OCI-LY1 (cell line): ENCODE measurements at regions not wholly inside any gene's neighbourhood (a gene's known extent, or its start where the extent isn't known, plus 50 kb on each side); places are given as distances from the start of the nearest gene placed in this dataset.
A peak's percentile ranks its signal among the peaks of the same experiment; 100 is the strongest.

ENCODE experiments used
- H2AFZ ChIP-seq: fragments of 200-600 bp; sonication (generic), shearing (Covaris generic); 2 replicates; pipeline ENCODE4 v1.6.0; 2014; ENCODE audit warnings: antibody characterized with exemption, mild to moderate bottlenecking, low read length
- H3F3A ChIP-seq: fragments of 200-600 bp; sonication (generic), shearing (Covaris generic); 2 replicates; pipeline ENCODE4 v1.6.0; 2014; ENCODE audit warnings: mild to moderate bottlenecking, antibody characterized with exemption, low read length, moderate library complexity; ENCODE audit not compliant: insufficient read depth
- H3K27ac ChIP-seq: fragments of 200-600 bp; sonication (generic); 2 replicates; pipeline ENCODE4 v1.5.1; 2014; ENCODE audit warnings: low read length, mixed run types, mild to moderate bottlenecking, low read depth; ENCODE audit not compliant: poor library complexity, severe bottlenecking
- H3K27me3 ChIP-seq: fragments of 200-600 bp; sonication (generic); 2 replicates; pipeline ENCODE4 v1.6.0; 2014; ENCODE audit warnings: antibody characterized with exemption, mild to moderate bottlenecking, low read length, moderate library complexity; ENCODE audit not compliant: insufficient read depth
- H3K36me3 ChIP-seq: fragments of 200-600 bp; sonication (generic); 2 replicates; pipeline ENCODE4 v1.6.1; 2014; ENCODE audit warnings: mild to moderate bottlenecking, antibody characterized with exemption, low read length, moderate library complexity, mixed read lengths; ENCODE audit not compliant: insufficient read depth
- H3K4me1 ChIP-seq: fragments of 200-600 bp; sonication (generic); 2 replicates; pipeline ENCODE4 v1.5.1; 2014; ENCODE audit warnings: mild to moderate bottlenecking, low read length, moderate library complexity; ENCODE audit not compliant: insufficient read depth, severe bottlenecking
- H3K4me2 ChIP-seq: fragments of 200-600 bp; sonication (generic), shearing (Covaris generic); 2 replicates; pipeline ENCODE4 v1.6.1; 2014; ENCODE audit warnings: low read length
- H3K4me3 ChIP-seq: fragments of 200-600 bp; sonication (generic); 2 replicates; pipeline ENCODE4 v1.5.1; 2014; ENCODE audit warnings: low read length, low read depth, mild to moderate bottlenecking, mixed read lengths; ENCODE audit not compliant: poor library complexity, severe bottlenecking
- H3K79me2 ChIP-seq: fragments of 200-600 bp; shearing (Covaris generic); 2 replicates; pipeline ENCODE4 v1.6.1; 2016; ENCODE audit warnings: mixed run types, low read length, mixed read lengths; ENCODE audit not compliant: insufficient read depth
- H3K9ac ChIP-seq: fragments of 200-600 bp; sonication (generic), shearing (Covaris generic); 2 replicates; pipeline ENCODE4 v1.6.1; 2014; ENCODE audit warnings: mild to moderate bottlenecking, low read length, mixed read lengths
- H3K9me2 ChIP-seq: fragments of 200-600 bp; sonication (generic), shearing (Covaris generic); 2 replicates; pipeline ENCODE4 v1.6.1; 2014; ENCODE audit warnings: low read depth, mild to moderate bottlenecking, low read length, mixed read lengths
- H3K9me3 ChIP-seq: fragments of 200-600 bp; shearing (Covaris generic); 2 replicates; pipeline ENCODE4 v1.6.1; 2014; ENCODE audit warnings: low read length, mixed read lengths
- H4K20me1 ChIP-seq: fragments of 200-600 bp; sonication (generic), shearing (Covaris generic); 2 replicates; pipeline ENCODE4 v1.6.0; 2016; ENCODE audit warnings: mild to moderate bottlenecking, low read length; ENCODE audit not compliant: insufficient read depth
- EZH2 ChIP-seq: fragments of 200-600 bp; sonication (generic), shearing (Covaris generic); IDR thresholded peaks from 2 replicates; pipeline ENCODE4 v1.8.0; 2017; ENCODE audit warnings: borderline replicate concordance, mixed run types, mild to moderate bottlenecking, antibody characterized with exemption, low read length, moderate library complexity, mixed read lengths
- TF ChIP-seq, protein P1 (sequence below): fragments of 200-600 bp; sonication (generic), shearing (Covaris generic); IDR thresholded peaks from 2 replicates; pipeline ENCODE4 v1.5.1; 2017; ENCODE audit warnings: mild to moderate bottlenecking, antibody characterized with exemption, low read length, moderate library complexity, mixed read lengths

DNA sequence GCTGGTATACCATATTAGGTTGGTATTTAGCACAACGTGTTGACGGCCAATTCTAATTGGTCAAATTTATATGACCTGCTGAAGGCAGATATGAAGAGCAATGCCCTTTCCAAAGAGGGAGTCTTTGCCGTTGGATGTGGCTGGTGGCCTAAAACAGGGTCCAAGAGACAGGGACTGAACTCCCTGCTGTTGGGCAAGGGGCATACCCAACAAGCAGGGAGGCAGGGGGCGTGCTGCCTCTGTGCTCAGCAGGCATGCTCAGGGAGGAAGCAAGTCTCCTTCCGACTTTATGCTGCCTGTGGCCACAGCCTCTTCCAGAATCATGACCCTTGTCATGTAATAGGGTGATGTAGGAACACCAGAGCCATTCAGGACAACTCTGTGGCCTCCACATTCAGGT is 167.7 kb upstream of the NPVF start:
- H3K4me2 ChIP-seq, result no peak overlapping the region
- no peaks in the 10 kb centered on the region for H3K4me1 ChIP-seq
- no peaks in the 10 kb centered on the region for H4K20me1 ChIP-seq
- H3K9me2 ChIP-seq, result no peaks in the 10 kb centered on the region
- no peak overlapping the region for H3K9ac ChIP-seq
- no peaks in the 10 kb centered on the region for H3K27me3 ChIP-seq
- H3K9me3 ChIP-seq, result no peaks in the 10 kb centered on the region
- no peak overlapping the region for H2AFZ ChIP-seq
- no peaks in the 10 kb centered on the region for H3K79me2 ChIP-seq
- H3F3A ChIP-seq, result no peaks in the 10 kb centered on the region
- no peak overlapping the region for H3K27ac ChIP-seq
- H3K36me3 ChIP-seq, result no peaks in the 10 kb centered on the region
- H3K4me3 ChIP-seq, result no peak overlapping the region
- TF ChIP-seq EZH2, result no peak
- TF ChIP-seq, protein P1, sequence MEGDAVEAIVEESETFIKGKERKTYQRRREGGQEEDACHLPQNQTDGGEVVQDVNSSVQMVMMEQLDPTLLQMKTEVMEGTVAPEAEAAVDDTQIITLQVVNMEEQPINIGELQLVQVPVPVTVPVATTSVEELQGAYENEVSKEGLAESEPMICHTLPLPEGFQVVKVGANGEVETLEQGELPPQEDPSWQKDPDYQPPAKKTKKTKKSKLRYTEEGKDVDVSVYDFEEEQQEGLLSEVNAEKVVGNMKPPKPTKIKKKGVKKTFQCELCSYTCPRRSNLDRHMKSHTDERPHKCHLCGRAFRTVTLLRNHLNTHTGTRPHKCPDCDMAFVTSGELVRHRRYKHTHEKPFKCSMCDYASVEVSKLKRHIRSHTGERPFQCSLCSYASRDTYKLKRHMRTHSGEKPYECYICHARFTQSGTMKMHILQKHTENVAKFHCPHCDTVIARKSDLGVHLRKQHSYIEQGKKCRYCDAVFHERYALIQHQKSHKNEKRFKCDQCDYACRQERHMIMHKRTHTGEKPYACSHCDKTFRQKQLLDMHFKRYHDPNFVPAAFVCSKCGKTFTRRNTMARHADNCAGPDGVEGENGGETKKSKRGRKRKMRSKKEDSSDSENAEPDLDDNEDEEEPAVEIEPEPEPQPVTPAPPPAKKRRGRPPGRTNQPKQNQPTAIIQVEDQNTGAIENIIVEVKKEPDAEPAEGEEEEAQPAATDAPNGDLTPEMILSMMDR, result peak; percentile 9; the same call in 1 of the 2 replicates

DNA sequence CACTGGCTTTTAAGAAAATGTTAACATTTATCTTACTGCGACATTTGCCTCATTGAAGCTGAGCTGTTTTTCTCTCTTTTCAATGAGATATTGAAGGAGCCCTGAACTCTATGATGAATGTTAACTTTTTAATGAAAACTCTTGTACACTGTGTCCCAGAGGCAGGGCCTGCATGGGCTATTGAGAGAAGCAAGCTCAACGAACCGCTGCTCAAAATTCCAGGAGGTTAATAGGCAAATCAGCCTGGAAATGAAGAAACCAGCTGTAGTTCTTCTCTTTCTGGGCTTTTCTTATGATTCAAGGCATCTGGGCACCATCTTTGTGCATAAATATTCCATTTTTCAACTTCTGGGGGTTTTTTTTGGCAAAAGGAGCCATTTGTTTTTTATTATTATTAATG is 168.4 kb upstream of the NPVF start:
- Histone ChIP-seq H3K9me3 (no peaks in the 10 kb centered on the region), H3K36me3 (no peaks in the 10 kb centered on the region), H4K20me1 (no peaks in the 10 kb centered on the region), H3K79me2 (no peaks in the 10 kb centered on the region), H3K4me2 (no peak overlapping the region), H3K4me3 (no peak overlapping the region), H3K27me3 (no peaks in the 10 kb centered on the region), H3K4me1 (no peaks in the 10 kb centered on the region), H3K9me2 (no peaks in the 10 kb centered on the region), H3F3A (no peaks in the 10 kb centered on the region), H2AFZ (no peak overlapping the region), H3K27ac (no peak overlapping the region), H3K9ac (no peak overlapping the region)
- TF ChIP-seq EZH2, result no peak
- TF ChIP-seq, protein P1, result no peak

DNA sequence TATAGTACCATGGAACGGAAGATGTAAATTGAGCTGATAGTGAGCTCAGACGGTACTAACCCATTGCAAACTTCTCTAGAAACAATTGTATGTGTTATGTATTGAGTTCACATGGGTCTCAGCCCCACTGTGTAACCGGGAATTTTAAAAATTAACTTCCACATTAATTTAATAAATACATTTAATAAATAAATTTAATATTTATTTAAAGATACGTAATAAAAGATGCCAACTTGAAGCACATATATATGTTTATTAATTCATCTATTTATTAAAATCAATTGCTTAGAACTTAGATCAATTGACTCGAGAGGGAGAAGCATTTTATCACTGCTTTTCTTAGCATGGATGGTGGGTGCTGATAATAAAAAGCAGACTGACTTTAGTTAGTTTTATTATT is 170.1 kb upstream of the NPVF start:
- Histone ChIP-seq H3K9me2 (no peaks in the 10 kb centered on the region), H3K27me3 (no peaks in the 10 kb centered on the region)

More for the DNA sequence above, 170.1 kb upstream of the NPVF start:
- H3K4me3 ChIP-seq, result no peak overlapping the region
- no peaks in the 10 kb centered on the region for H4K20me1 ChIP-seq
- no peaks in the 10 kb centered on the region for H3K36me3 ChIP-seq
- H2AFZ ChIP-seq, result no peak overlapping the region
- no peaks in the 10 kb centered on the region for H3F3A ChIP-seq
- H3K79me2 ChIP-seq, result no peaks in the 10 kb centered on the region
- no peak overlapping the region for H3K4me2 ChIP-seq
- no peaks in the 10 kb centered on the region for H3K9me3 ChIP-seq
- TF ChIP-seq, protein P1, result no peak
- TF ChIP-seq EZH2, result no peak
- H3K27ac ChIP-seq, result no peak overlapping the region
- no peaks in the 10 kb centered on the region for H3K4me1 ChIP-seq
- H3K9ac ChIP-seq, result no peak overlapping the region
